ENCODE measurements at regions not wholly inside any gene's neighbourhood (a gene's known extent, or its start where the extent isn't known, plus 50 kb on each side); places are given as distances from the start of the nearest gene placed in this dataset.

DNA sequence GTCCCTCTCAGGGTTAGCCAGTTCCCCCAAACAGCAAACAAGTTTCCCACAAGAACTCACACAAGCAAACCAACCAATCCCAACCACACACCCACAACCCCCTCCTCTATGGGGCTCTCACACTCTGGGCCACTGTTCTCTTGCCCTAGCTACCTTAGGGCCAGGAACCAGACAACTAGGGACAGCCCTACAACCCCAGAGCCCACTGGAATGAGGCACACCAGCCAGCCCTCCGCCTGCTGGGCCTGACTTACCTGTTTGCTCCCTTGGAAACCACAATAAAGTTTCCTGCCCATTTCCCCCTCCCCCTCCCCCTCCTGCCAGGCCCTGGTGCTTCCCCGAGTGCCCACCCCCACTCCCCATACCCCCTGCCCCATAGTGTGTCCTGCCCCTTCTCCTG lies 132.6 kb downstream of the WDR11 start:
- no peak for DNase-seq

DNA sequence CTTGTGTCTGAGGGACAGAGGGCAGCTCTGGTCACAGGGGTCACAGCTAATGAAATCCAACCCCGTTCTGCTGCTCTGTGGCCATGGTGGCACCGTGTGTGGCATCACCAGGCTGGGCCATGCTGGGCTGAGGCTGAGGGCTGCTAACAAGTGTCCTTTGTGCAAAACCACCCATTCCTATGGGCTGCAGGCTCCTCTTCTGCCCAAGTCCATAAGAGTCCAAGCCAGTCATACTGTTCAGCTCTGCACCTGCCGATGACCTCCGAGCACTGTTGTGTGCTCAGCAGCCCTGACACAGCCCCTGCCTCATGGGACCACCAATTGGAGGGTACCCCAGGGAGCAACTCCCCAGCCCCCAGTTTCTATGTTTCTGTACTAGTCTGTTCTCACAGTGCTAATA lies 133.1 kb downstream of the WDR11 start:
- DNase-seq, result no peak

DNA sequence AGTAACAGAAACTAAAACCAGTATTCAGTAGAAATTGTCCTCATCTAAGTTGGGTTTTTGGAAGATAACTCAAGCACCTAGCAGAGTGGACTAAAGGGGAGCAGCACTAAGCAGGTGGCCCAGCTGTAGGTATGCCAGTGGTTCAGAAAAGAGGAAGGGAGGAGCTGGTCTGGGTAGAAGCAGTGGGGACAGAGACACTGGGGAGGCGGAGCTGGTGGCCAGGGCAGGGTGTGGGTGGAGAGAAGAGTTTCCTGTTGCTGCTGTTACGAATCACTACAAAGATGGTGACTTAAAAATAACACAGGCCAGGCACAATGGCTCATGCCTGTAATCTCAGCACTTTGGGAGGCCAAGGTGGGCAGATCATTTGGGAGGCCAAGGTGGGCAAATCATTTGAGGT lies 136.2 kb downstream of the WDR11 start:
- no peak for DNase-seq

DNA sequence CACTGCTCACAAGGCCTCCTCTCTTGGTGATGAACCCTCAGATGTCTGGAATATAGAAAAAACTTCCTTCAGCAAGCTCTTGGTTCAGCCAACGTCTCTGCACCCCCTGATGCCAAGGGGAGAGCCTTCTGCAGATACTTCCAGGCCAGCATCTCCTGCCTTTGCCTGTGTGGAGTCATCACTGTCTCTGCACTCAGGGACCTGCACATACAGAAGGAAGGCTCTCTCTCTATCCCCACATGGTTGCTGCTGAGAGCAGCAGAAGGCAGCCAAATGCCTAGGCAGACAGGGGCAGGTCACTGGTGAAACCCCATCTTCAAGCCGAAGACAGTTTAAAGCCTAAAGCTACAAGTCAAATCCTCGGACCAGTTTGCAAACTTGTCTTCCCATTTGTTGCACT lies 137.6 kb downstream of the WDR11 start:
- no peak for DNase-seq

DNA sequence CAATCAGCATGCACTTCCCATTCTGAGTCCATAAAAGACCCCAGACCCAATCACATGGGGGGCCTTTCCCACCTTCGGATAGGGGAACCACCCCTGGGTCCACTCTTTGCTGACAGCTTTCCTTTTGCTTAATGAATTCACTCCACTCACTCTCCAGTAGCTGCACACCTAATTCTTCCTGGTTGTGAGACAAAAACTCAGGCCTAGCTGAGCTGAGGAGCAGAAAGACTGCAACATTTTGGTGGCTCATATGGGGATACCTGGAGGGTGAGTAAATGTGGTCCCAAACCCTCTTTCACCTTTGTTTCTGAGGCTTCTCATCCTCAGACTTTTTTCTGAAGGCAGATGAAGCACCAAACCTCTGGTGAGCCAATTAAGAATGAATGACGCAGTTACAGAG lies 138.1 kb downstream of the WDR11 start:
- DNase-seq, result no peak

DNA sequence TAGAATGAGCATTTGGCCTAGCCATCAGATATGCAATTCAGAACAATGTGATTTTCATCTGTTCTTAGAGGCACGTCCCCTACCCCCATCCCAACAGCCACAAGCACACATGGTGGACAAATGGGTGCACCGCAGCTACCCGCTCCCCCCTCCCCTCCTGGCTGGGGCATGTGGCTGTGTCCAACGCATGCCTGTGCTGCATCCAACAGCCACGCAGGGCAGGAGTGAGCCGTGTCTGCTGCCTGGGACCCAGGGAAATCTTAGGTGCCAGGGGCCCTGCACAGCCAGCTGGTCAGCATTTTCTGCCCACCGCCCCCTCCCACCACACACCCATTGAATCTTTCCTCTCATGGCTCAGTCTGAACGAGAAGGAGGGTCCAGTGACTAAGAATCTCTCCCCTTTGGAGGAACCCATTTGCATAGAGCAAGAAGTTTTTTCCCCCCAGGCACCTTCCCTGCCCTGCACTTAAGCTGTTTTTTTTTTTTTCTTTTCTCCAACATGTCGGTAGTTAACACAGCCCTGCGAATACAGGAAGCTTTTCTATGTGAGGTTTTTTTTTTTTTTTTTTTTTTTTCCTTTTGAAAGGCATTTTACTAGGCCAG lies 138.9 kb downstream of the WDR11 start:
- DNase-seq, result no peak

DNA sequence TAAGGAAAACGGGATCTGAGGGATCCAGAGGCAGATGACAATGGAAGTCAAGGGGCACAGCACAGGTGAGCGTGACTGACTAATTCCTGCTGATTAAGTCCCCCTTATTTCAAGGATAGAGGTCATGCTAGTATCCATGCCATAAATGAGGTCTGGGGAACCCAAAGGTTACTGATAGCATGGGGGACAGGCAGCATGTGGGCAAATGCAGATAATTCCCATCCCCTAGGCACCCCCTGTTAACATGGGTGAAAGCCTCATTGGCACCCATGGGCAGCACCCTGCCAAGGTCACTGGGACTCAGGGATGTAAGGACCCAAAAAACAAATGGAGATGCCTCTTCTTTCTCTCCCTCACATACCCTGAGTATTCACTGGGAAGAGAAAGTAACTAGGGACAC lies 139.7 kb downstream of the WDR11 start:
- DNase-seq, result no peak

DNA sequence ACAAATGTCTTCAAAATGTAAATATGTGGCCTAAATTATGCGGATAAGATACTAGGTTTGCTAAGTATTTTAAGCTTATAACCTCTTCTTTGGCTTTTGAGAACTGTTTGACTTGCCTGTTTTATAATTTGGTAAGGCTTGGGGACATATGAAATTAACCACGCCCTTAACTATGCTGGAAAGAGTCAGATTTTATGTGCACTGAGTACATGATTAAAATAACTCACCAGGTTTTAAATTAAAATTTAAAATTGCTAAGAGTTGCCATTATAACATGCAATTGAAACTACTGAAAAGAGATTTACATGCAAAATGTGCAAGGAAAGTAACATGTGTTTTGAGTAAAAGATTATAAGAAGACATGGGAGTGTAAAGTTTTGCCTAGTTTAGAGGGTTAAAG lies 141.9 kb downstream of the WDR11 start:
- DNase-seq, result no peak

DNA sequence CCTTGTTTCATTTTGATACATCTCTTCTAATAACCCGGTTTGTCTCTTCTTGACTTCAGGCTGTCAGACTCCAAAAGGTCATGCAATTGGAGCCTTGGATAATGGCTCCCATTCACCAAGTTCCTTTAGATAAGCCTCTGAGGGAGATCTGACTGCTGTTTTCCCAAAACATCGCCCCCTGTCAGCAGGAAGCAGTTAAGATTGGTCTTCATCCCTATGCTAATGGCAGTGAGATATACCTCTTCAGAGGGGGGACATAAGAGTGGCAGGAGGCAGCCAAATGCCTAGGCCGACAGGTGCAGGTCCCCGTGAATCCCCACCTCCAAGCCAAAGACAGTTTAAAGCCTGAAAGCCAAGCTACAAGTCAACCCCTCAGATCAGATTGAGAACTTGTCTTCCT lies 144.6 kb downstream of the WDR11 start:
- no peak for DNase-seq

DNA sequence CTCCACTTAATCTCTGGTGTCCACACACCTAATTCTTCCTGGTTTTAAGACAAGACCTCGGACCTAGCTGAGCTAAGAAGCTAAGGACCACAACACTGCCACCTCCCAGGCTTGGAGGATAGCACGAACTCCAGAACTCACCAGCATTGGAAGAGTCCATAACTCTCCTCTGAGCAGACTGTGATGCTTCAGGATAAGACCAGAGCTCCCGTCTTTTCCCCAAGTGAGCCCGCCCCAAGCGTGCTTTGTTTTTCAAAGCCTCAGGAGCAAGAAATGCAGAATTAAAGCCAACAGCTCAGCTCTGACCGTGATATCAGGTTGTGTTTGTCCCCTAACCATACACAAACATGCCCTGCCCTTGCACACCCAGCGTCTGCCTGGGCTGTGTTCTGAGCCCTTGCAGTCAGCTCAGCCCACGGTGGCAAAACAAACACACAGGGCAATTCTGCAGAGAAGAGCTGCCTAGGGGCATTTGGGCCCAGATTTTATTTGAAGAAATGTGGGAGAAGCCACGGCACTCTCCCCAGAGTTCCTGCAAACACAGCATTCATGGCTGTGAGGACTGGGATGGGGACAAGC lies 145.4 kb downstream of the WDR11 start:
- no peak for DNase-seq

DNA sequence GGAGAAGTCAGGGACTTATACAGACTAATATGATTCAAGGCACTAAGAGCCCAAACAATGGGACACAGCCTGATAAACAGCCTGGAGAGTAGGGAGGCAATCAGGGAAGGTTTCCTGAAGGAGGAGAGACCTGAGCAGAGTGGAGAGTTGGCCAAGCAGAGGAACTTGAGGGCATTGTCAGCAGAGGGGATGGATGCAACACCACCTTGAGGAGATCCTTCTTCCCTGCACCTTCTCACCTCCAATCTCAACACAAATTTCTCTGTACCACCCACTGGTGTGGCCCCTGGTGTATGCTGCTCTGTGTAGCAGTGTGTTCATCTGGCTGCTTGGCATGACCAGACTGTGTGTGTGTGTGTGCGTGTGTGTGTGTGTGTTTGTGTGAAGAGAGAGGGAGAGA lies 146.2 kb downstream of the WDR11 start:
- DNase-seq, result no peak

DNA sequence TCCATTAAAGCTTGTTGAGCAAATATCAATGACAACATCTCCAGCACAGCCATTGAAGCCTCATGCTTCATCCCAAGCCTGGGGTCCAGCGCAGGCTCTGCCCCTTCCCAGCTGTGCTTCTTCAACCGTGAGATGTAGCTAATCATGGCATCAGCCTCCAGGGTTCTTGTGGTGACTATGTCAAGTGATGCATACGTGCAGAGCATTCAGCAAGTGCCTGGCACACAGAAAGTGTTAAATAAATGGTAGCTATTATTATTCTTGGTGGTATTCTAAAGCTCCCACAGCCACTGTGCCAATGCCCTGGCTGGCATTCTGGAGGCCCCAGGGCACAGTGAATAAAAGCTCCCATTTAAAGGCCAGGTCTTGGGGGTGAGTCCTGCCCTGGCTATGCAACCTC lies 146.6 kb downstream of the WDR11 start:
- DNase-seq, result no peak

DNA sequence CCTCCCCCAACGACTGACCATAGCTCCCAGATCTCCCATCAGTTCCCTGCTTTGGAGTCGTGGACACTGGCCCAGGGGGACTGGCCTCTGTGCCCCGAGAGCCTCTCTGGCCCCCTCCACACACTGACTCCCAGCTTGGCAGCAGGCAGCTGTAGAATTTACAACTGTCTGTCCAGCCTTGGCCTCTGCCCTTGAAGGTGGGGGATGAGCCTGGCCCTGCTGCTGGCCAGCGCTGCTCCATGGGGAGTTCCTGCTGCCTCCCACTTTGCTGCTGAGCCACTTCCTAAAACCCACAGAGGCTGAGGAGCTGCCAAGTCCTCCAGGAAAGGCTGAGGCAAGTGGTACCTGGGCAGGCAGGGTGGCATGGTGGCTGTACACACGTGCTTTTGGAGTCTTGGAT lies 147.1 kb downstream of the WDR11 start:
- no peak for DNase-seq

DNA sequence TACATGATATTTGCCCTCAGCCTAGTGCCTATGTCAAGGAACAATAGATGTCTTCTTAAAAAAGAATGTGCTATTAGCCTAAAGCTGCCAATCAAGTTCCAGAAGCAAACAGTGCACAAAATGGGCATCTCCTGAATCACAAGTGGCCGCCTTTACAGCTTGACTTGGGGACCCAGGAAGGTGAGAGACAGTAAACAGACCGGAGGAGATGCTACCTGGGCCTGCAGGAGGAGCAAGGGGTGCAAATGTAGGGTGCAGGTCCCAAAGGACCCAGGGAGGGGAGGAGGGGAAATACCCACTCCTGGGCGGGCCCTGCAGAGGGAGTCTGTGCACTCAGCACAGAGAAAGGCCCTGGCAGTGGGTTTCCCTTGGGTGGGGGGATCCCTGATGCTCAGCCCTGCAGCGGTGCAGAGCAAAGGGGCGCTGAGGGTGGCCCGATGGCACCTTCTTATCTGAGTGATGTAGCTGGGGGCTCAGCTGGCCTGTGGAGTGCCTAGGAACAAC lies 147.7 kb downstream of the WDR11 start:
- DNase-seq, result no peak

DNA sequence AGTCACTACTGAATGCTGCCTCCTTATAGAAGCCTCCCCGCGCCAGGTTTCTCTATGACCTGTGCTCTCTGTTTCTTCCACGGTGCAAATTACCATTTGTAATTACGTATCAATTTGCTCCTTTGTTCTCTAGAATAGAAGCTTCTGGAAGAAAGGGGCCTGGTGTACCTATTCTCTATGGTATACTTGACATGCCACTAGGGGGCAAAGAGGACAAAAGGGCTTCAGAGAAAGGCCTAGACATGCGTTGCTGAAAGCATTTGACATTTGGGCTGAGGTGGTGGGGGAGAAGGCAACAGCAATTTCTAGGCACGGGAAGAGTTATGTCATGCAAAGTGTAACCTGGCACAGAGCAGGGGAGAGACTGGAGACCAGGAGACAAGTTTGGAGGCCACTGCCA lies 148.7 kb downstream of the WDR11 start:
- no peak for DNase-seq

DNA sequence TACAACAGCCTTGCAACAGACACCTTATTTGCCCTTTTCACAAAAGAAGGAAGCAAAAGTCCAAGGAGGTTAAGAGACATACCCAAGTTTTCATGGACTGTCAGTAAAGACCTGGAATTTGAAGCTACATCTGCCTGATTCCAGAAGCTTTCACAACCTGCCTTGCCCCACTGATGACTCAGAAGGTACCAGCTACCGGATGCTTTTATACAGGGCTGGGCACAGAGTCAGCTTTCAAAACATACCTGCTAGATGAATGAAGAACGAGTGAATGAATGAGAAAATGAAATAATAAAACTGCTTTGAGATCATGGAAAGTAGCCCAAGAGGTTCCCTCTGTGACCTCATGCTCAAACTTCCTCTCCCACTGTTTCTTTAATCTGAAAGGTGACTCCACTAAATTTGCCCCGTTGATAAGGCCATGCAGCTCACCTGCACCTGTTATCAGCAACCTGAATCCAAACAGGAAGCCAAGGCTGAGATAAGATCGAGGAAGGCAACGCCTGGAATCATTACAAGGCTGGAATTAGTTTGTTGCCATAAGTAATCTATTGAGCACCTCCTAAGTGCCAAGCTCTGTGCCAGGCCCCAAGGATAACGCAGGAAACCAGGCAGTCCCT lies 151.5 kb downstream of the WDR11 start:
- DNase-seq, result no peak

DNA sequence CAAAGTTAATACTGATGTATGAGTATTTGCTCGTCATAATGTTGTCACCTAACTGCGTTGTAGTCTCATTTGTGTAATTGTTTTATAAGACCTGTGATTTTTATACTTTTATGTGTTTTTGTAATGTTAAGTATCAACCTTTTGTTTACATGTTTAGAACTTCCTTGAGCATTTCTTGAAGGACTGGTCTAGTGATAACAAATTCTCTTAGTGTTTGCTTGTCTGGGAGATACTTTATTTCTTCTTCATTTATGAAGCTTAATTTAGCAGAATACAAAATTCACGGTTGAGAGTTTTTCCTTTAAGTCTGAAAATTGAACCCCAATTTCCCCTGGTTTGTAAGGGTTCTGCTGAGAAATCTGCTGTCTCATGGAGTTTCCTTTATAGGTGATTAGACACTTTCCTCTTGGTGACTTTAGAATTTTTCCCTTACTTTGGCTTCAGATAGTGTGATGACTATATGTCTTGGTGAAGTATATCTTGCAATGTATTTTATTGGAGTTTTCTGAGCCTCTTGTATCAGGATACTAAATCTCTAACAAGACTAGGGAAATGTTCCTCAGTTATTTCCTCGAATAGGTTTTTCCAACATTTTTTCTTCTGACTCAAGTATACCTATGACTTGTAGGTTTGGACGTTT lies 154.9 kb downstream of the WDR11 start:
- DNase-seq, result no peak

DNA sequence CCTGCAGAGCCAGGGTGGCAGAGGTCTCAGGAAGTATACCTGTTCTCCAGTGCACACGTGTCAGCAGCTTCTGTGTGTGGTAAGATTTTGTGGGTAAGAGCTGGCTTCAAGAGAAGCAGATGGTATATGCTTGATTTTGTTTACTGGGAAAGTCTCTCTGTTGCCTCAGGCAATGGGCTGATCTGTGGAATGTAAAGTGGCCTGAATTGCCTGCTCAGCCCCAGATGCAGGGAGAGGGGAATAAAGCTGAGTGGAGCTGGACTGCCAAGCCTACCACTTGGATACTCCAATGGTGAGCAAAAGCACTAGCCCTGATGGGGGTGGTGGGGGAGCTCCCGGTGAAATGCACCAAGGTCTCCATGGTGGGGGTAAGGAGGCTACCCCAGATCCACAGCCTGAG lies 156.1 kb downstream of the WDR11 start:
- no peak for DNase-seq

DNA sequence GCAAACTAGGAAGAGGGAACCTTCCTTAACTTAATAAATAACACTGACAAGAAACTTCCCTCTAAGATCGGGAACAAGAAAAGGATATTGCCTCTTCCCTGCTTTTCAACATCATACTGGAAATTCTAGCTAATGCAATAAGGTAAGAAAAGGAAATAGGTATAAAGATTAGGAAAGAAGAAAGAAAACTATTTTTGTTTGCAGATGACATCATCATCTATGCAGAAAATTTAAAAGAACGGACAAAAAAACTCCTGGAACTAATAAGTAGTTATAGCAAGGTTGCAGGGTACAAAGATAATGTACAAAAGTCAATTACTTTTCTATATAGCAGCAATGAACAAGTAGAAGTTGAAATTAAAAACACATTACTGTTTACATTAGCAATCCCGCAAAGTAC lies 164.8 kb downstream of the WDR11 start:
- DNase-seq, result no peak

DNA sequence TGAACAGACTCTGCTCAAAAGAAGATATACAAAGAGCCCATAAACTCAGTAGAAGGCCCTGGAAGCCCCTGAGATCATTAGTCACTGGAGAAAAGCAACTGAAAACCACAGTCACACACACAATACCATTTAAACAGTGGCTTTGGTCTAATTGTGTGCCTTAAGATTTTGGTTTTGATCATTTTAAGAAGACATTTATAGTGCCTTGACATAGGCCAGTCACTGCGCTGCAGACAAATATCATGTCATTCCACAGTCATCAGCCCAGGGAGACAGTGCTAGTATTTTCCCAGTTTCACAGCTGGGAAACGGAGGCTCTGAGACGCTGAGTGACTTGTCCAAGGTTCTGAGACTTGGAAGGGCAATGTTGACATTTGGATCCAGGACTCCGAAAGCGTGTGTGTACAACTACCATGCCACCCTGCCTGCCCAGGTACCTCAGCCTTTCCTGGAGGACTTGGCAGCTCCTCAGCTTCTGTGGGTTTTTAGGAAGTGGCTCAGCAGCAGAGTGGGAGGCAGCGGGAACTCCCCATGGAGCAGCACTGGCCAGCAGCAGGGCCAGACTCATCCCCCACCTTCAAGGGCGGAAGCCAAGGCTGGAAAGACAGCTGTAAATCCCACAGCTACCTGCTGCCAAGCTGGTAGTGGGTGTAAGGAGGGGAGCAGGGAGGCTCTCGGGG lies 173.9 kb downstream of the WDR11 start:
- no peak for DNase-seq

DNA sequence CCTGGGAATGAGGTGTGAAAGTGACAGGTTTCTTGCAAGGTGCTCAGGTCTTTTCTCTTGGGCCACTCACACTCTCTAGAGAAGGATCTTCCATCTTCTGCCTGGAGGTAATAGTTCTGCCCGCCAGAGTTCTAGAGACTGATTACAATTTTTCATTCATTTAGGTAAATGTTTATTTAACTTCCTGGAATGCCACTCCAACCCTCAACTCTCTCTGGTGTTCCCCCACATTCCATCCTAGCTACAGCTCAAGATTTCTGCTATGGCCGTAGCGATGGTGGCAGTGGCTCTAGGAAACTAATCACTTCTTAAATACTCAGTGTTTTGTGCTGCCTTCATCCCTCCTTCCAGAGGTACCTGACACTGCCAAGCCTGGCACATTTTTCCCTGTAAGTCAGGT lies 174.6 kb downstream of the WDR11 start:
- no peak for DNase-seq

DNA sequence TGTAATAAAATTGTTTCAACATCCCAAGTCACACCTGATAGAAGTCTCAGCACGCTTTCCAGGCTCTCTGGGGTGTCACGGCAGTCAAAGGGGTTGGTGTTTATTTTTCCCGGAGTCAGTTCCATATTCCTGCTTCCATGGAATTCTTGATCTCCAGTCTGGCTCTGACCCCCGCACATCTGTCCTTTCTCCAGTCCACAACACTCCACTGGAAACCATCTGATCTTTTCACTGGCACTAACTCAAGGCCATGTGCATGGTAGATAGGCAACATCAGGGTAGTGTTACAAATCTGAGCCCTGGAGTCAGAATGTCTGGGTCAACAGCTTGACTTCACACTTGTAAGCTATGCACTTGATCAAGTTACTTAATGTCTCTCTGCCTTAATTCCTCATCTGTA lies 176.2 kb downstream of the WDR11 start:
- DNase-seq, result peak; percentile 45

DNA sequence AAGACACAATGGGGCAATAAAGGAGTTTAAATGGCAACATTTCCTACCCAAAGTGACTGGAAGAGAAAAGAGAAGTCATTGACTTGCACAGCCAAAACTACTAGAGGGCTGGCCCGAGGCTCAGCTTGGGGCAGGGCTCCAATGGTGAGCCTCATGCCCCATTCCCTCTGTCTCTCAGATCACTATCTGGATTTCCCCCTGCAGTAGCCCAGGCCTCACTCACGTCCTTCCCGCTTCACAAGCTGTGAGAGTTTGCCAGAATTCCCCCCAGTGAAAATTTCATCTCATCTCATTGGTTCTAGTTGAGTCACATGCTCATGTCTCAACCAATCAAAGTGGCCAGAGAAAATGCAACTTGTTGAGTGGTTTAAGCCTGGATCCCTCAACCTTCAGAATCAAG lies 181.3 kb downstream of the WDR11 start:
- DNase-seq, result no peak
